NCI-H2171 treated with DMSO at 0.1 percent for 48 hours (cell line): ENCODE measurements at regions not wholly inside any gene's neighbourhood (a gene's known extent, or its start where the extent isn't known, plus 50 kb on each side); places are given as distances from the start of the nearest gene placed in this dataset.
A peak's percentile ranks its signal among the peaks of the same experiment; 100 is the strongest.

Experiments
- DNase-seq: peaks from one replicate; lab custom pipeline; 2025; lab: John Stamatoyannopoulos, UW

DNA sequence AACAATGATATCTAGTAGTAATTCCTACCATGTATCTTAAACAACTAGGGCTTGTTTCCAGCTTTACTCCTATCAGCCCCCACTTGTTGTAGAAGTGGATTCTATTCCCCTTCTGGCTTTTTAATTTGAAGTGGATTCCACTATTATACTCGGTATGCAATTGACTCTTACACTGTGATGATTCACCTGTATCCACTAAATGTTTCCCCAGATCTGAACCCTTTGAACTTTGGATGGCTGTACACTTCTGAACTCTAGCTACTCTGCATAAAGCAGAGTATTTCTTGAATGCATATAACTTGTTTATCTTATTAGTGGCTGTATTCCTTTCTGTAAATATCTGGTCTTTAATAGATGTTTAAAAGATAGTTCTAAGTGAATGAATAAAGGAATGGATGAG lies 538.4 kb upstream of the NRSN1 start:
- no peak for DNase-seq

DNA sequence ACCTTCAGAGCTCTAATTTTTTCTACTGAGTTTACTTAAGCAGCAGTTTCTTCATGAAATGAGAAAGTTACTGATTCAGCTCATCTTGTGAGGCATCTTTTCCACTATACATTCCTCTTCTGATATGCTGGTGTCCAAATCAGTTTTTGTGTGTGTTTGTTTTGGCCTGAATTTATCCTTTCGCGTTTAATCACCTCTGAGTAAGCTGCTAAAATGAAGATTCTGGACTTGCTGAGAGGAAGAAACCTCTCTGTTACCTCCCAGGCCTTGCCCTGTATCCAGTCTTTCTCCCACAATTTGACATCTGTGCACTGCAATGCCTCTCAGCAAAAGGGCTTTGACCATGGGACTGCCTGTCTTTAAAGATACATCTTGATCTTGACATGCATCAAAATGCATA lies 536.2 kb upstream of the NRSN1 start:
- DNase-seq = no peak

DNA sequence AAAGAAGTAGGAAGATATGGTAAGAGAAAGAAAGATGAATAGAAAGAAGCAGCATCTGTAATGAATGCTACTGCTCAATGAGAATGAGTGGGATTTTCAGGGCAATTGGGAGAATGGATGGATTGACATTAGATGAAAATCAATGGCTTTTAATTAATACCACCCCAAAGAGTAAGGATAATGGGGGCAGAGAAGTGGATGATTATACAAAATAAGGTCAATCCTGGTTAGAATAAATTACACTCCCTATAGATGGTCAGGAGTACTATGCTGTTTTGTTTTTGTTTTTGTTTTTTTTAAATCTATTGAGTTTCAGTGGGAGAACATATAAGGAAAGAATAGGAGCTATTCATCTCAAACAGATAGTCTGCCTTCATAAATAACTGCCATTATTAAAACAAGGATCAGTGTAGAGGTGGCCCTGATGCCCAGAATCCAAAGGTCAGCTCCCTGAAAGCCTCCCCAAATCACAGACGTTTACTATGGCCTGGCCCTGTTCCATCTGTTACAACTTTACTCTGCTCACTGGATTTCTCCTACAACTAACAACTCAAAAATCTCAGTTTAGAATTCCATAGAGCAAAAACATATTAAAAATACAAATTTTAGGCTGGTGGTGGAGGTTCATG lies 535.4 kb upstream of the NRSN1 start:
- DNase-seq = no peak

DNA sequence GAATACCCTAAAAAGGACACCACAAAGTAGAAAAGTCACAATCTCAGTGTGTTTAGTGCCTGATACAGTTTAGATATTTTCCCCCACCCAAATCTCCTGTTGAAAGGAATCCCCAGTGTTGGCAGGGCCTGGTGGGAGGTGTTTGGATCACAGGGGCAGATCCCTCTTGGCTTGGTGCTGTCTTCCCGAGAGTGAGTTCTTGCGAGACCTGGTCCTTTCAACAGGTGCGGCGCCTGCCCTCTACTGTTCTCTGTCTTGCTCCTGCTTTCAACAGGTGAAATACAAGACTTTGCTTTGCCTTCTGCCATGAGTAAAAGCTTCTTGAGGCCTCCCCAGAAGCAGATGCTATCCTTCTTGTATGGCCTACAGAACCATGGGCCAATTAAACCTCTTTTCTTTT lies 534.3 kb upstream of the NRSN1 start:
- DNase-seq = no peak

DNA sequence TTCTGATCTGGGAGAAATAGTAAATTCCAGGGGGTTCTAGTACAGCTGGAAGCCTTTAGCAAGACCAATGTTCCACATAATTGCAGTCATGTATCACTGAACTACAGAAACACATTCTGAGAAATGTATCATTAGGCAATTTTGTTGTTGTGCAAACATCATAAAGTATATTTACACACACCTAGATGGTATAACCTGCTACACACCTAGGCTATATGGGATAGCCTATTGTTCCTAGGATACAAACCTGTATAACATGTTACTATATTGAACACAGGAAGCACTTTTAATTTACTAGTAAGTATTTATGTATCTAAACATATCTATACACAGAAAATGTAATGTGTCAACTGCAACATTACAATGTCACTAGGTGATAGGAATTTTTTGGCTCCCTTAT lies 525.9 kb upstream of the NRSN1 start:
- no peak for DNase-seq

DNA sequence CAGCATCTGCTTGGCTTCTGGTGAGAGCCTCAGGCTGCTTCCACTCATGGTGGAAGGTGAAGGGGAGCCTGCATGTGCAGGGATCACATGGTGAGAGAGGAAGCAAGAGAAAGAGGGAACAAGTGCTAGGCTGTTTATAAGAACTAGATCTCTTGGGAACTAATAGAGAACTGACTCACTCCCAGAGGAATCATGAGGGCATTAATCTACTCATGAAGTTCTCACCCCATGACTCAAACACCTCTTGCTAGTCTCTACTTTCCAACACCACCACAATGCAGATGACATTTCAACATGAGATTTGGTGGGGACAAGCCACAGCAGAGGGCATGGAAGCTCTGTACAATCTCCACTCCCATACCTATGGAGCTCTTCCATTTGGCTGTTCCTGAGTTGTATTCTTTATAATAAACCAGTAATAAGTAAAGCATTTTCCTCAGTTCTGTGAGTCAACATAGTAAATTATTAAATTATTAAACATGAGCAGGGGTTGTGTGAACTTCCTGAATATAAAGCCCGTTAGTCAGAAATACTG lies 524.1 kb upstream of the NRSN1 start:
- no peak for DNase-seq

DNA sequence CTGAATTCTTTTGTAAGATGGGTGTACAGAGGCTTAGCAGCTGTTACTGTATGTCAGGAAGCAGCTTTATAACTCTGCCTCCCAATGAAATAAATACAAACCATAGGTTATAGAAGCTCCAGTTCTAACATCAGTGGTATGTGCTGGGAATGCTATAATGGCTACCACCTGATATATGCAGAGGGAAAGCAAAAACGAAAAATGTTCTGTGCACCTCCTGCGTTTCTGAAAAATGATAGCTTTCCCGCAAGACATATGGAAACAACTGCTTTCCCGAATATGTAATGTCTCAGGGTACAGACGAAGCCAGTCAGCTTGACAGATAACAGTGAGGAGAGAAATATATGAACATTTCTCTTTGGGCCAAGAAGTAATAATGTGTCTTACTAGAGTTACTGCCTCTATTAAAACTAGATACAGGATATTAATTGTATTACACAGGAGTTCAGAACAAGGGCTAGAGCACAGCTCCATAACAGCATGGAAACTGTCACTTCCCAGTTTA lies 517.0 kb upstream of the NRSN1 start:
- peak; percentile 47 for DNase-seq

DNA sequence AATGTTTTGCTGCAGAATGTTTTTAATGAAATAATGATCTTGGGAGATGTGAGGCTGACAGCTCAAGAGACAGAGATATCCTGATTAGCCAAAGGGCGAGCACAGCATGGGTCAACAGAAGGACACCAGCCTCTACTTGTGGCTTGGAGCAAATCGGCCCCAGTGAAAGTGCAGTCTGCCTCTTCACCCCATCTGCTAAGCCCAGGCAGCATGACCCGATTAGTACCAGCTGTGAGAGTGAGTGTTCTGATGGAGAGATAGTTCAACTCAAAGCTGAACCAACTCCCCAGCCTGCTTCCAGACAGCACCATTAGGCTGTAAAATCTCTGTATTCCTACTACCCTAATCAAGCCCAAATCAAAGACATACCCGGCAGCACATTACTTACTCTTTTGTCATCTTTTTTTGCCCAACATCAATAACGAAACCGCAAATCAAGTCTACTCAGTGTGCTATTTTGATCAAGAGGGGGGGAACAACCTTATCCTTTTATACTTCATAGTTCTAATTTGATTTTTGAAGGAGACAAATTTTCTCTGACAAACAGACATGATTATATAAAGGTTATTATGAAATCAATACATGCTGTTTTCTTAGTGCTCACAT lies 514.1 kb upstream of the NRSN1 start:
- peak; percentile 22 for DNase-seq

DNA sequence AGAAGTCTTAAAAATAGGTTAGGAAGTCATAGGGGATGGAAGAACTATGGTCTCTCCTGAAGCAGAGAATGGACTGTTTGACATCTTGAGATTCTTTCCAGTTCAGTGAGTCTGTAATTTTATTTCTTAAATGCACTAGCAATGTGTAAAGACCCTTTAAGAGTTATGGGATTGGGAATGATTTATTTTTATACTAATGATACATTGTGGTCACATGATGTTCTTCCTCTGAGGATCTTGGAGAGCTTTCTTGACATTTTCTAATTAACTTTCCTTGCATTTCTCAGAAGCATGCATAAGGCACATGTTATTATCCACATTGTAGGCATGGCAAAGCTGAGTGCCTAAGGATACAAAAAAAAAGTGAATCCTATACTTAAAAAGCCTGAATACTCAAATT lies 507.6 kb upstream of the NRSN1 start:
- DNase-seq = no peak

DNA sequence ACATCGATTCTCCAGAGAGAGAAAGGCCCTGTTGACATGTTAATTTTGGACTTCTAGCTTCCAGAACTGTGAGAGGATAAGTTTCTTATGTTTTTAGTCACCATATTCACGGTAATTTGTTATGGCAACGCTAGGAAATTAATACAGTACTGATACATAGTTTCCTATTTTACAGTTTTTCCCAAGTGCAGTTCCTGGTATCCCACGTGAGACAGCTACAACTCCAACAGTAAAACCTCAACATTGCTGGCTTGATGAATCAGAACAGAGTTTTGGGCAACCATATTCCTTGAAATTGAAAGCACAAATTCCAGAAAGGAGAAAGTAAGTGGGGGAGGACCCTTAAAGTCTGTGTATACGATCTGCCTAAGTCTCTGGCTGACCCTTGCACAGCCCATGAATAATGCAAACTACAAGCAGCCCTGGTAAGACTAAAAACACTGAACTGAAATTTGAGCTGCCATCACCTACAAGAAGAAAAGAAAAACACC lies 505.1 kb upstream of the NRSN1 start:
- DNase-seq = peak; percentile 43

DNA sequence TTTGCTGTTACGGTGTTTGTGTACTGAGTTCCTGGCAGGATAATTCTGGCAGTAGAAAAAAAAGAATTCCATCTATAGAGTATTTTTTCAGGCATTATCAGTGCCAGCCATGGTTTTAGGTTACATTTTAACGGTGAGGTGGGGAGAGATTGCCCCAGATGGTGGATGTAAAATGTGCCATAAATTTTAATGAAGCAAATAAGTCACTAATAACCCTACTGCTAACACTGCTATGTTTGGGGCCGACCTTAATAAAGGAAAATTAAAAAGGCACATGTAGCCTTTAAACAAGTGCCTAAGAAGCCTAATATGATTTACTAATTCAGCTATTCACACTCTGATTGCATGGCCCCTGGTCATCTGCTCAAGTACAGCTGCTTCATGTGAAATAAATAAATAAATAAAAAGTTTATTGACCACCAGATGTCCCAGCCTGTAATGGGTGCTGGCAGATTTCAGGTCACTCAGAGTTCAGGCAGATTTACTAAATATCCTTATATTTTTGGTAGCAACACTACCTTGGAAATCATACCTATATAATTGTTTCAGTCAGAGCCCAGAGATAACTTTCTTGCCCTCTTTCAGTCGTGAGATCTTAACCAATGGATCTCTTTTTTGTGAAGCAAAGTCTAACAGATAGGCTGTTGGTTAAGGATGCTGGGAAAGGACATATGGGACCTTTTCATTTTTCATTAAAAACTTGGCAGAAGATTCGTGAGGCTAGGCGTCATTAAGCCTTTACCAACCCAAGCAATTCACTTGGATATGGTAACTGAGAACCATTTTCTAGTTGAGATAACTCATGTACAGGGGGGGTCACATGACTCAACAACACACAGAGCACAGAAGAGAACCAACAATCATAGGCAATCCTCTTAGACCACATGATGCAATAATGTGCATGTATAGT lies 495.0 kb upstream of the NRSN1 start:
- peak; percentile 97 for DNase-seq

DNA sequence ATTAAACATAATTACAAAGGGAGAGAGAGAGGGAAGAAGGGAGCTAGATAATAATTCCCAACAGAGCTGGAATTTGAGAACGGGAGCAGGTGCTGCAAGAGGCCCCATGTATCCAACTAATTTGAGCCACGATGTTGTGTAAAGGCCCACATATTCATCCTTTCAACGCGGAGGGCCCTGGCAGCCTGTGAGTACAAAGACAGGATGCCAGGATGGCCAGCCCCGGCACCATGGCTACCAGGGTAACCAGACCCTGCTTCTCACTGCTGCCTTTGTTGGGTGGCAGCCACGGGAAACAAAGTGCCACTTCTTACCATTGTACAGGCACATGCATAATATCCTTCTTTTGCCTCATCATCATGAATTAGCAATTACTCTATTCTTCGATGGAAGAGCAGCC lies 492.0 kb upstream of the NRSN1 start:
- peak; percentile 98 for DNase-seq

DNA sequence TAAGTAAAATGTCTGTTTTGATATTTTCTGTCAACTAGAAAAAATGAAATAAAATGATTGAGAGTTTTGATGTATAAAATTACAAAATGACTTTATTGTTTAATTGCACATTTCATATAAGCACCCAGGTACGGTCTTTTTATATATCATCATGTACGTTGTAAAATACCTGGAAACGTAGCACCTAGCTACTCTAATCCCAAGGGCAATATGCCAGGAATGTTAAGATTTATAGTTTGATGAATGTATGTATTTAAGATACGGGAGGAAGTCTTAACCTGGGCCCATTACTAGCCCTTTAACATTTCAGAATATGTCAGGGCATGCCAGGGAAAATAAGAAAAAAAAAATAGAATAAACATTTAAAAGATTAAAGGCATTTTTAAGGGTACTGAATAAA lies 490.9 kb upstream of the NRSN1 start:
- no peak for DNase-seq

DNA sequence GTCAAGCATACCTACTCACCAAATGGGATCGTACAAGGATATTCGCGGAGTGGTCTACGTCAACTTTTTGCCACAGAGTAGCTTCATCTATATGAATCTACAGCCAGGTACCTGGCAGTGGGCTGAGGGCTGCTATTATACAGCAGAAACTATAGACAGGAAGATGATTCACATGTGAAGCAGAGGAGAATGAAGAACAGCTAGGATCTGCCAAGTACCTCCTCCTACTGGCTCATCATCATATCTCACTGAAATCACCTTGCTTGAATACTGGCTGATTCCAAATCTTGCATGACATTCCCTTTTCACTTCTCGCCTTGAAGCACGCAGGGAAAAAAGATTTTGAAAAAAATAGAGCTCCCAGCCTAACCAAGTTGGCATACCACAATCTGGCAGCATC lies 488.7 kb upstream of the NRSN1 start:
- DNase-seq = no peak

DNA sequence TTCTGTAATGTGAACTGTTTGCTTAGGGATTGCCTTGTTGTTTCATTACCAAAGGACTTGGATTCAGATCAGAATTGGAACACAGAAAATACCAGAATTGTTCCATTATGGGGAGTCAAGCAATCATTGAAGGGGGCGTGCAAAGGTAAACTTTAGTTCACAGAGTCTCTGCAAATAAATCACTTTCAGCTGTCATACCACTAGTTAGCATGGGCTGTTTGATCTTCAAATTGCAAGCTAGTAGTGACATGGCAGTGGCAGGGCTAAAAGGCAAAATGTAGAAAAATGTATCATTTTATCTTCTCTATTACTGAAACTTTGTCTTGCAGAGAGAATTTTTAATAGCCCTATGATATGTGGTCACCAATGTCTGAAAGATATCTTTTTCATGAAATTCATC lies 483.2 kb upstream of the NRSN1 start:
- peak; percentile 19 for DNase-seq

DNA sequence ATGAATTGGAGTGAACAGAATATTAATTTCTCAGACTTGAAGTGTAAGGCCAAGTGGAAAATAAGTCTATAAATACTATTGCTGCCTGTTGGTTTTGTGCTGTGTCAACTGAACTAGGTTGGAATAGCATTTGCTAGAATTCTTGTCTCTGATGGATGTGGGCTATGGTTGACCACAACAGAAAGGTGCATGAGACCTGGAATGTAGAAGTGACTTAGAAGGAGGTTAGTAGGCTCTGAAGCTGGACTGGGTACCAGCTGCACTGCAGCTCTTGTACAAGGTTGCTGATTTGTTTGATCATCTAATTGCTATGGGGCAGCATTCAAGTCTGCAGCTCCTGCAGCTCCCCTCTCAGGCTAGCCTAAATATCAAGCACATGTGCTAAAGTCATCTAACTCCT lies 479.0 kb upstream of the NRSN1 start:
- DNase-seq = no peak

DNA sequence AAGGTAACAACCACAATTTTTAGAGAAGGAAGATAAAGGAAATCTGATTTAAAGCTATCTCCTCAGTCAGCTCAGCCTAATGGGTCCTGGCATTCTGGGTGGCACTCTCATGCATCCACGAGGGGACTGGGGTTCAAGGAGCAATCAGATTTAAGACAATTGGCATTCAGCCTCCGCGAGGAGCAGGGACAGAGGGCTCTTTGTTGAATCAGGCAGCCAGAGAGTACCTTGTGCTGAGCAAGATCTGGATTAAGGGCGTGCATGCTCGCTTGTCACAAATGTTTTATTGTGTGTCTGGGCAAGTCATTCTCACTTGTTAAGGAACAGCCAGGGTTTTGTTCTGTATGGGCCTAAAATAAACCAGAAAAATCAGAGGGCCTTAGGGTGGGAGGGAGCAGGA lies 475.3 kb upstream of the NRSN1 start:
- no peak for DNase-seq

DNA sequence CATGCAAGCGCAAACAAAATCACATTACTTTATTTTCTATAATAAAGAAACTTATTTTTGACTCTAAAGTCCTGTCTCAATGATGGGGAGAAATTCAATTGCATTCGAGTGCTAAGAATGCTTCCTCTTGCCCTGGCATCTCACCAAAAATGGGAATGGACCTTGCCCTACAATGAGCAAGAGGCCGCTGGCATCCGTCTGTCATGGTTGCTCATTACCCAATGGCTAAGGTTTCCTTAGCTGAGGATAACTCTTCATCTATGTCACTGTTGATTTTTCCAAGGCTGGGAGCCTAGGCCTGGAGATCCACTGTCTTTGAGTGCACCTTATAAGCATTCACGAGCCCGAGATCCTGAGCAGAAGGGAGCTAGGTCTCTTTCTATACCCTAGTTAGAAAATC lies 471.3 kb upstream of the NRSN1 start:
- no peak for DNase-seq

DNA sequence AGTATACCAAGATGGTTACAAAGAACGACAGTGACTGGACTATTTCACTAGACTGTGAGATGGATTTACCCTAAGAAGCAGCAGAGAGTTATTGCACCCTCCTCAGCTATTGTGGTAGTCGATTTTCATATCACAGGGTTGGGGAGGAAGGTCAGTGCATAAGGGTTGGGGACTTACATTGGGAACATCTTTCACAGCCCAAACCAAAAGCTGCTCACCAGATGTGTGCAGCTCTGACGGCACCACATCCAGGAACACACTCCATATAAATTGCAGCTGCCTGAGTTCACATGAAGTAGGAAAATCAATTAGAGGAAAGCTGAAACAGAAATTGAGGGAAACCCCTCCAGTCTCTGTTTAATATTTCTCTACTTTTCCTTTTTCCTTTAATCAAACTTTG lies 470.5 kb upstream of the NRSN1 start:
- DNase-seq = no peak

DNA sequence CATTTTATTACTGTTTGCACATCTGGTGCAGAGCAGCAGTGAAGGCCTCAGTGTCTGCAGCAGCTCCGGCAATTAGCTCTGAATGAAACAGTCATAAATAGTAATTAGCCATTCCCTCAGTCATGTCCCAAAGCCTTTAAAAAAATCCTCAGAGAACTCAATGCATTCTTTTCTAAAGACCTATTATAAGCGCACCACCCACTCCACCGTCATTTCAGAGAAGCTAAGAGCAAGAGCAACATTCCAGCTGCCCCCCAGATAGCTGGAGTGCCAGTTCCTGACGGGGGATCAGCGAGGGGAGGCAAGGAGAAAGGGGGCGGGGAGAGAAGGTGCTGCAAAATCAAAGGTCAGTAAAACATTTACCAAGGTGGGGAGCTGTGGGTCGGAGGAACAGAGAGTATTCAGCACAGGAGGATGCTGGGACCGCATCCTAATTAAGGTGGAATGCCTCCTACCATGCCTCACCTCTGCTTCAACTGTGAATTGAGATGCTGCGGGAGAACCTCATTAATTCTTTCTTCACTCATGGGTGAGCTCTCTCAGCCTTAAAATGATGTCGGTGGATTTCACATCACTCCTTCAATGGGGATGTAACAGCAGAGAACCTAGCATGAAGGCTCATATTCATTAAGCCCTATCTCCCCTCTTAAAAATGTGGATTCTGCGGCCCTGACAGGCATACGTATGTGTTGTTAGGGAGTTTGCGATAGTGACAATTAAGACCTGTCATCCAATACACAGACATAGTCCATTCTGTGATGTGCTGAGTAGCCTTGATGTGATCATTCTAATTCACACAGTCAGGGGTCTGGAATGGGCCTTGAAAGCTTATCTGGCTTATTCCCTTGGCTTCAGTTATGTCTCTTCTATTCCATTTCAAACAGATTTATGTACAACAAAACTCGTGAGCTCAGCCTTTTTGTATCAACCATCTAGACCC lies 469.5 kb upstream of the NRSN1 start:
- DNase-seq = no peak

DNA sequence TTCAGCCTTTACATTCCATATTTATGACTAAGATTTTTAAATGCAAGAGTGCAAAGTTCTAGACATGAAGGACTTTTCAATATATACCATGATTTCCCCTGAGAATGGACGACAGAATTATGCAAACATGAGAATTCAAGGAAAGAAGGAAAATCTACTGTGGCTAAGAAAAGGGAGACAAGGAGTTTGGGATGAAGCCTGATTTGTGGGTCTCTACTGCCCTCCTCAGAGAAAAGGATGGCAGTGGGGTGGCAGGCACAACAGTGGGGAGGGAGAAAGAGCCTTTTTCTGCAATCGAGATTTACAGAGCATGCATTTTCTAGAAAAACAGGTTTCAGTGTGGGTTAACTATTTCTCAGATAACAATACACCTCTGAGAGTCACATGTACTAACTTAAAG lies 466.9 kb upstream of the NRSN1 start:
- DNase-seq = peak; percentile 70

DNA sequence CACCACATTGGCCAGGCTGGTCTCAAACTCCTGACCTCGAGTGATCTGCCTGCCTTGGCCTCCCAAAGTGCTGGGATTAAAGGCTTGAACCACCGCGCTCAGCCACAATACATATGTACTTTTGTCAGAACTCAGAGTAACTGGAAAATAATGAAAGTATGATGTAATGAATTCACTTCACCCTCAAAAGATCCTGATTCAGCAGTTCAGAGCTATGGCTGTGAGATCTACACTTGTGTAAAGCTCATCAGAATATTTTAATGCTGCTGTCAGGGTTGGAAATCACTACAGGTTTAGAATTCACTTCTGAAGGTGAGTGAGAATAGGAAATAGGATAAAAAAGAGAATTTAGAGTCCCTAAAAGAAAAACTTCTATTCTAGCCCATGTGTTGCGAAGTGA lies 464.5 kb upstream of the NRSN1 start:
- no peak for DNase-seq
